Esophagus mucosa (tissue), 1 donor: ENCODE measurements at regions not wholly inside any gene's neighbourhood (a gene's known extent, or its start where the extent isn't known, plus 50 kb on each side); places are given as distances from the start of the nearest gene placed in this dataset.
"Not testable (repeated sequence)": the region's sequence is repeated elsewhere in the genome, so short reads cannot be mapped to it uniquely, and the experiment has no call there.

Experiments used
- ATAC-seq: fragments of 200-7000 bp; cut with Tn5 transposase; one replicate; pipeline ENCODE4 v1.9.1; 2020
- donor health status: DM: yes; HTN: yes; CAD: no.

- ATAC-seq: no peak
These were observed 92.1 kb upstream of the FHL2 start for GRCh38 chr2:105490956-105491355.

- no peak for ATAC-seq
These were observed 91.4 kb upstream of the FHL2 start for GRCh38 chr2:105490204-105490603.

GRCh38 chr2:105489168-105489878 lies 90.5 kb upstream of the FHL2 start:
- ATAC-seq: no peak

GRCh38 chr2:105488285-105488684 lies 89.4 kb upstream of the FHL2 start:
- no peak for ATAC-seq

GRCh38 chr2:105487142-105488069 lies 88.6 kb upstream of the FHL2 start:
- ATAC-seq: no peak

- no peak for ATAC-seq
These were observed 87.9 kb upstream of the FHL2 start for GRCh38 chr2:105486762-105487141.

GRCh38 chr2:105478670-105479069 lies 79.8 kb upstream of the FHL2 start:
- ATAC-seq: no peak

GRCh38 chr2:105477050-105477620 lies 78.3 kb upstream of the FHL2 start:
- not testable (repeated sequence) for ATAC-seq

GRCh38 chr2:105473011-105473410 lies 74.2 kb upstream of the FHL2 start:
- ATAC-seq: no peak

- ATAC-seq: no peak
These were observed 72.1 kb upstream of the FHL2 start for GRCh38 chr2:105470979-105471378.

- ATAC-seq: no peak
These were observed 70.9 kb upstream of the FHL2 start for GRCh38 chr2:105469781-105470180.

GRCh38 chr2:105468582-105469042 lies 69.8 kb upstream of the FHL2 start:
- peak; percentile 26 for ATAC-seq

- ATAC-seq: no peak
These were observed 65.5 kb upstream of the FHL2 start for GRCh38 chr2:105464325-105464724.

GRCh38 chr2:105460048-105460732 lies 61.3 kb upstream of the FHL2 start:
- ATAC-seq: no peak

GRCh38 chr2:105458076-105458475 lies 59.2 kb upstream of the FHL2 start:
- no peak for ATAC-seq

GRCh38 chr2:105455488-105456003 lies 56.7 kb upstream of the FHL2 start:
- ATAC-seq: peak; percentile 74

- ATAC-seq: peak; percentile 87
These were observed 56.1 kb upstream of the FHL2 start for GRCh38 chr2:105454801-105455485.

GRCh38 chr2:105451571-105452166 lies 52.8 kb upstream of the FHL2 start:
- ATAC-seq: no peak

GRCh38 chr2:105450471-105450870 lies 51.6 kb upstream of the FHL2 start:
- ATAC-seq: no peak

- peak; percentile 98 for ATAC-seq
These were observed 50.2 kb upstream of the FHL2 start for GRCh38 chr2:105449076-105449475.
